B cell (primary cell): ENCODE measurements at regions not wholly inside any gene's neighbourhood (a gene's known extent, or its start where the extent isn't known, plus 50 kb on each side); places are given as distances from the start of the nearest gene placed in this dataset.
"Not testable (repeated sequence)": the region's sequence is repeated elsewhere in the genome, so short reads cannot be mapped to it uniquely, and the experiment has no call there.

Experiments
- CTCF ChIP-seq: fragments of 200-600 bp; IDR thresholded peaks from one replicate; pipeline ENCODE4 v1.8.0; 2022; ENCODE audit warnings: antibody characterized with exemption, mild to moderate bottlenecking
- EZH2 ChIP-seq: IDR thresholded peaks from 2 replicates; pipeline ENCODE4 v1.6.1; 2012; ENCODE audit warnings: borderline replicate concordance, low read depth, mild to moderate bottlenecking, moderate library complexity, low read length; ENCODE audit not compliant: insufficient read depth, poor library complexity, severe bottlenecking

GRCh38 chr15:20591936-20592335 lies 50.3 kb upstream of the GOLGA6L6 start:
- not testable (repeated sequence) for TF ChIP-seq CTCF, EZH2
